Activated naive CD8-positive, alpha-beta T cell treated with anti-CD3 and anti-CD28 coated beads, Interleukin-2, amount 10 ng/mL, durations not matched to agents 7 days and 5 days (primary cell): ENCODE measurements at regions not wholly inside any gene's neighbourhood (a gene's known extent, or its start where the extent isn't known, plus 50 kb on each side); places are given as distances from the start of the nearest gene placed in this dataset.
"Not testable (repeated sequence)": the region's sequence is repeated elsewhere in the genome, so short reads cannot be mapped to it uniquely, and the experiment has no call there.

Experiments
- ATAC-seq: fragments of 150-1000 bp; cut with Tn5 transposase; one replicate; pipeline ENCODE4 v1.10.0; 2021; ENCODE audit warnings: low read depth, moderate library complexity
- POLR2A ChIA-PET: fragments of 350-600 bp; sonication (Branson Sonifier 250); formaldehyde crosslinking; loops from one replicate; lab custom pipeline; 2021; ENCODE audit warnings: antibody characterized with exemption; lab: Charles Lee
- DNase-seq: peaks from one replicate; pipeline ENCODE4 v3.0.0; 2021
- H3K27ac Mint-ChIP-seq: one replicate; pipeline ENCODE4 v1.8.0; 2022; ENCODE audit warnings: mild to moderate bottlenecking, mixed read lengths
- H3K27me3 Mint-ChIP-seq: one replicate; pipeline ENCODE4 v1.8.0; 2022; ENCODE audit warnings: mild to moderate bottlenecking, moderate library complexity, mixed read lengths
- H3K36me3 Mint-ChIP-seq: one replicate; pipeline ENCODE4 v1.8.0; 2021; ENCODE audit warnings: mild to moderate bottlenecking, mixed read lengths
- H3K4me1 Mint-ChIP-seq: one replicate; pipeline ENCODE4 v1.8.0; 2021; ENCODE audit warnings: mixed read lengths
- H3K4me3 Mint-ChIP-seq: one replicate; pipeline ENCODE4 v1.8.0; 2022; ENCODE audit warnings: mild to moderate bottlenecking, moderate library complexity, mixed read lengths
- H3K9me3 Mint-ChIP-seq: one replicate; pipeline ENCODE4 v1.8.0; 2021; ENCODE audit warnings: mixed read lengths

GRCh38 chr16:26456074-26456473 is 610.7 kb upstream of the C16orf82 start:
- POLR2A ChIA-PET: no interaction called here
- no peak overlapping the region for H3K27ac Mint-ChIP-seq
- H3K27me3 Mint-ChIP-seq: peaks cover 3% of the 10 kb centered on the region
- ATAC-seq (no peak), DNase-seq (no peak)
- no peaks in the 10 kb centered on the region for H3K36me3 Mint-ChIP-seq
- peaks cover 3% of the 10 kb centered on the region for H3K9me3 Mint-ChIP-seq
- H3K4me3 Mint-ChIP-seq: no peak overlapping the region
- H3K4me1 Mint-ChIP-seq: no peaks in the 10 kb centered on the region

- peaks cover 3% of the 10 kb centered on the region for H3K9me3 Mint-ChIP-seq
- no peak overlapping the region for H3K4me3 Mint-ChIP-seq
- no peaks in the 10 kb centered on the region for H3K4me1 Mint-ChIP-seq
- DNase-seq (no peak), ATAC-seq (no peak)
- peaks cover 3% of the 10 kb centered on the region for H3K27me3 Mint-ChIP-seq
- H3K36me3 Mint-ChIP-seq: no peaks in the 10 kb centered on the region
- POLR2A ChIA-PET: no interaction called here
- no peak overlapping the region for H3K27ac Mint-ChIP-seq
Observed at GRCh38 chr16:26457095-26457494, 609.6 kb upstream of the C16orf82 start.

DNA sequence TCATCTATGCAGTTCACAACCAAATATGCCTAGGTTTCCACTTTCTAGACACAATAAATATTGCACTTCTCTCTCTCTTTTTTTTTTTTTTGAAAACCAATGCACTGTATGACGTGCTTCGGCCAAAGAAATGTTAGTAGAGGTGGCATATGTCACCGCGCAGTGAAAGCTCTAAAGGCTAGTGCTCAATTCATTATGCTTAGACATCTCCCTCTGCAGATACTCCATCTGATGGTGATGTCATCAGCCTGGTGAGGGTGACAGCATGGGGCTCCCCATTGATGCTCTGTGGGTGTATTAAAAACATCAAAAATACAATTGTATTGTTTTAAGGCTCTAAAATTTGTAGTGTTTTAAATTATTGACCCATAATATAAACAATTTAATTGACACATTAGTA is 608.8 kb upstream of the C16orf82 start:
- H3K27ac Mint-ChIP-seq: no peak overlapping the region
- DNase-seq (no peak), ATAC-seq (no peak)
- H3K27me3 Mint-ChIP-seq: peaks cover 5% of the 10 kb centered on the region
- peaks cover 3% of the 10 kb centered on the region for H3K9me3 Mint-ChIP-seq
- H3K4me3 Mint-ChIP-seq: no peak overlapping the region
- no peaks in the 10 kb centered on the region for H3K36me3 Mint-ChIP-seq
- H3K4me1 Mint-ChIP-seq: no peaks in the 10 kb centered on the region
- POLR2A ChIA-PET: no interaction called here

DNA sequence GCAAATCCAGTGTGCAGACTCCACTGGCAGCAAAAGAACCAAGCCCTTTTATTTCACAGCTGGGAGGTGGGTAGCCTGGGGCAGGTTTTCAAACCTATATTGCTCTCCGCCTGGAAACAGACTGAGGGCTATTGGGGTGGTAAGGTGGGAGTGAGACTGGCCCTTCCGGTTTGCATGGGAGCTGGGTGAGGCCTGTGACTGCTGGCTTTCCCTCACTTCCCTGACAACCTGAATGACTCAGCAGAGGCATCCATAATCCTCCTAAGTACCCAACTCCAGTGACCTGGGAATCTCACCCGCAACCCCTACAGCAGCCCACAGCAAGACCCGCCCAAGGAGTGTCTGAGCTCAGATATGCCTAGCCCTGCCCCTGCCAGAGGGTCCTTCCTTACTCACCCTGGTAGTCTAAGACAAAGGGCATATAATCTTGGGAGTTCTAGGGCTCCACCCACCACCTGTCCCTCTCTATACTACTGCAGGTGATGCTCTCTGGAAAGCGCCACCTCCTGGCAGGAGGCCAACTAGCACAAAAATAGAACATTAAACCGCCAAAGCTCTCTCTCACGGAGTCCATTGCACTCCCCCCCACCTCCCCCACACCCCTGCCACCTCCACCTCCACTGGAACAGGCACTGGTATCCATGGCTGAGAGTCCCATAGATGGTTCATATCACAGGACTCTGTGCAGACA is 602.0 kb upstream of the C16orf82 start:
- Mint-ChIP-seq H3K4me3 (no peak overlapping the region), H3K36me3 (no peaks in the 10 kb centered on the region)
- POLR2A ChIA-PET: no interaction called here

GRCh38 chr16:26474405-26474804 is 592.3 kb upstream of the C16orf82 start:
- H3K4me3 Mint-ChIP-seq, DNase-seq, POLR2A ChIA-PET, H3K4me1 Mint-ChIP-seq, H3K27ac Mint-ChIP-seq, H3K36me3 Mint-ChIP-seq, ATAC-seq, H3K9me3 Mint-ChIP-seq: not testable (repeated sequence)
- H3K27me3 Mint-ChIP-seq: peaks cover 24% of the 10 kb centered on the region

More for the DNA sequence above, 602.0 kb upstream of the C16orf82 start:
- H3K27ac Mint-ChIP-seq: no peak overlapping the region
- H3K4me1 Mint-ChIP-seq: no peaks in the 10 kb centered on the region
- DNase-seq: no peak
- peaks cover 21% of the 10 kb centered on the region for H3K27me3 Mint-ChIP-seq
- ATAC-seq: no peak
- peaks cover 8% of the 10 kb centered on the region for H3K9me3 Mint-ChIP-seq

- Mint-ChIP-seq H3K9me3 (peaks cover 4% of the 10 kb centered on the region), H3K4me1 (no peaks in the 10 kb centered on the region), H3K27me3 (peaks cover 21% of the 10 kb centered on the region), H3K36me3 (no peaks in the 10 kb centered on the region), H3K27ac (no peak overlapping the region), H3K4me3 (no peak overlapping the region)
- POLR2A ChIA-PET: no interaction called here
- ATAC-seq (no peak), DNase-seq (no peak)
Observed at GRCh38 chr16:26475596-26475995, 591.1 kb upstream of the C16orf82 start.

GRCh38 chr16:26491101-26491670 is 575.5 kb upstream of the C16orf82 start:
- Mint-ChIP-seq H3K27ac (no peak overlapping the region), H3K9me3 (no peaks in the 10 kb centered on the region), H3K27me3 (peaks cover 31% of the 10 kb centered on the region), H3K4me1 (peaks cover under 1% of the 10 kb centered on the region), H3K36me3 (no peaks in the 10 kb centered on the region), H3K4me3 (no peak overlapping the region)
- ATAC-seq (no peak), DNase-seq (no peak)
- POLR2A ChIA-PET: no interaction called here

- no peak overlapping the region for H3K27ac Mint-ChIP-seq
- H3K9me3 Mint-ChIP-seq: no peaks in the 10 kb centered on the region
- H3K4me3 Mint-ChIP-seq: no peak overlapping the region
- no peaks in the 10 kb centered on the region for H3K36me3 Mint-ChIP-seq
- DNase-seq (no peak), ATAC-seq (no peak)
- POLR2A ChIA-PET: no interaction called here
- H3K27me3 Mint-ChIP-seq: peaks cover 31% of the 10 kb centered on the region
- H3K4me1 Mint-ChIP-seq: peaks cover 2% of the 10 kb centered on the region
Observed at GRCh38 chr16:26491962-26492361, 574.8 kb upstream of the C16orf82 start.

- ATAC-seq (no peak), DNase-seq (no peak)
- no peak overlapping the region for H3K4me3 Mint-ChIP-seq
- POLR2A ChIA-PET: no interaction called here
- no peaks in the 10 kb centered on the region for H3K36me3 Mint-ChIP-seq
- H3K27ac Mint-ChIP-seq: no peak overlapping the region
- peaks cover 2% of the 10 kb centered on the region for H3K4me1 Mint-ChIP-seq
- no peaks in the 10 kb centered on the region for H3K9me3 Mint-ChIP-seq
- H3K27me3 Mint-ChIP-seq: peaks cover 27% of the 10 kb centered on the region
Observed at GRCh38 chr16:26493751-26494150, 573.0 kb upstream of the C16orf82 start.

DNA sequence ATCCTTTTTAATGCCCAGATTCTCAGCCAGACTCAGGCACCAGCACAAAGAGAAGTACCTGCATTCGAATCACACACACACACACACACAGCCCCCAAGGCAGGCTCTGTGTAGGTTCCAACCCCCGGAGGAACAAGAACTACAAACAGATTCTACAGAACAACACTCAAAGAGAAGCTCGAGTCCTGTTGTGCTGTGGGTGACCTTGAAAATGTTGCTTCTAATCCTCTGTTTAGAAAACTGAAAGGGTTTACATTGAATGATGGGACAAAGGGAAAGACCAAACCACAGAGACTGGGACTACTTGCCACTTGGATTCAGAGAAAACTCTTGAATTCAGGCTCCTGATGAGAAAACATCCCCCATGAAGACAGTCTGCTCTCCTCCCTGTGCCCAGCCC is 568.8 kb upstream of the C16orf82 start:
- POLR2A ChIA-PET: no interaction called here
- ATAC-seq (no peak), DNase-seq (no peak)
- H3K4me1 Mint-ChIP-seq: peaks cover 2% of the 10 kb centered on the region
- no peaks in the 10 kb centered on the region for H3K36me3 Mint-ChIP-seq
- H3K27me3 Mint-ChIP-seq: peaks cover 19% of the 10 kb centered on the region
- H3K9me3 Mint-ChIP-seq: no peaks in the 10 kb centered on the region
- no peak overlapping the region for H3K4me3 Mint-ChIP-seq
- no peak overlapping the region for H3K27ac Mint-ChIP-seq

DNA sequence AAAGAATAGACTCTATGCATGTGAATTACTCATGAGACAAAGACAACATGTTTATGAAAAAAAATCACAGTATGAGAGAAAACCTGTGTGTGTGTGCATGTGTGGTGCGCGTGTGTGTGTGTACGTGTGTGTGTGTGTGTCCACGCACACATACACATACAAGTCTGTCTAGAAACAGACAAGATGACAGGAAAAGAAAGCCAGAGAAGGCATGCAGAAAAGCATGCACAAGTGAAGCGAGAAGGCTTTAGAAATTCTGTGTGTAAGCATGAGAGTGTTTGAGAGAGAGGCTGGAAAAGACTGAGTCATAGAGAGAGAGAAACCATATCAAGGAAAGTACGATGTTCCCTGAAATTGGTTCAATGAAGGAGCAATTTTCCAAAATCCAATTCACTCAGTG is 566.4 kb upstream of the C16orf82 start:
- no peaks in the 10 kb centered on the region for H3K36me3 Mint-ChIP-seq
- H3K27me3 Mint-ChIP-seq: peaks cover 14% of the 10 kb centered on the region
- no peak overlapping the region for H3K27ac Mint-ChIP-seq
- no peaks in the 10 kb centered on the region for H3K9me3 Mint-ChIP-seq
- ATAC-seq: no peak
- peaks cover 2% of the 10 kb centered on the region for H3K4me1 Mint-ChIP-seq
- POLR2A ChIA-PET: no interaction called here
- H3K4me3 Mint-ChIP-seq: no peak overlapping the region
- DNase-seq: no peak

DNA sequence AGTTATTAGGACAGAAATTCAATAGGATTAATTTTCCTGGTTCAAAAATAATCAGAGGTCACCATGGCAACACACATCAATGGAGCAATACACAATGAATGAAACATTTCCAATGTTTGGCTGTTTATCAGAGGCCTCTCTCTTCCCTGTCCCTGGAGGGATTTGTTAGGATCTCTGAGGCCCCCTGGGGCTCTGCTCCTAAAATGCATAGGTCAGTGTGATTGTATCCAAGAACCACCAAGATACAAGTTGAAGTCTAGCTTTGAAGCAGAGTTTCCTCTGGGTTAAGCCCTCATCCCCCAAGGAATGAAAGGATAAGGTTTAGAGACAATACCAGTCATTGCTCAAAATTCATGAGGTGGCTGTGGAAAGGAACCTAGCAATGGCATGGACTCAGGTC is 561.2 kb upstream of the C16orf82 start:
- POLR2A ChIA-PET: no interaction called here
- DNase-seq: no peak
- no peaks in the 10 kb centered on the region for H3K9me3 Mint-ChIP-seq
- H3K27ac Mint-ChIP-seq: no peak overlapping the region
- no peaks in the 10 kb centered on the region for H3K36me3 Mint-ChIP-seq
- no peak overlapping the region for H3K4me3 Mint-ChIP-seq
- H3K27me3 Mint-ChIP-seq: peaks cover 16% of the 10 kb centered on the region
- H3K4me1 Mint-ChIP-seq: no peaks in the 10 kb centered on the region
- no peak for ATAC-seq

DNA sequence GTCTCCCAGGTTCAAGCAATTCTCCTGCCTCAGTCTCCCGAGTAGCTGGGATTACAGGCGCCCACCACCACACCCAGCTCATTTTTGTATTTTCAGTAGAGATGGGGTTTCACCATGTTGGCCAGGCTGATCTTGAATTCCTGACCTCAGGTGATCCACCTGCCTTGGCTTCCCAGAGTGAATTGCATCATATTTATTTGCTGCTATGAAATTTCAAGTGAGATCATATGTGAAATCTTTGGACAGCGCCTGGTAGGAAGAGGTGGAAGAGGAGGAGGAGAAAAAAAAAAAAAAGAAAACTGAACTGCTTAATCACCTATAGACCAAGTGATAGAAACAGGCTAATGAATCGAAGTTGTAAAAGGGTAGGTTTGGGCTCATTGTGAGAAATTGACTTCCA is 557.8 kb upstream of the C16orf82 start:
- H3K27me3 Mint-ChIP-seq: peaks cover 19% of the 10 kb centered on the region
- DNase-seq, H3K4me1 Mint-ChIP-seq, POLR2A ChIA-PET, H3K36me3 Mint-ChIP-seq, H3K27ac Mint-ChIP-seq, H3K9me3 Mint-ChIP-seq, H3K4me3 Mint-ChIP-seq, ATAC-seq: not testable (repeated sequence)

DNA sequence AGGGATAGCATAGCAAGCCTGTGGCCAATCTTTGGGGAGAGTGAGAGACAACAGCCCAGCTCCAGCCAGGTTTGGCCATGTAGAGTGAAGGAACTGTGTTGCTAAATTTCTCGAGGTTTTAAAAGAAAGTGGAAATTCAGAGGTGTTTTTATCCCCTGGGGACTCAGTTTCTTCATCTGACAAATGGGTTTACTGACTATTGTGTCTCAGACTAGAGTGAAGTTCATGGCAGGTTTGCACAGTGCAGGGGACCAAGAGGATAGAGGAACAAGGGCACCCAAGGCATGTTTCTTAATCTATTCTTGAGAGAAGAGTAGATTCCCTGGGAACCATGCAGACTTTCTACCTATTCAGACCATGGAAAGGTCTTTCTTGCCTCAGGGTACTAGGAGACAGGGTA is 555.8 kb upstream of the C16orf82 start:
- H3K36me3 Mint-ChIP-seq: no peaks in the 10 kb centered on the region
- H3K27ac Mint-ChIP-seq: no peak overlapping the region
- peaks cover 12% of the 10 kb centered on the region for H3K27me3 Mint-ChIP-seq
- no peaks in the 10 kb centered on the region for H3K9me3 Mint-ChIP-seq
- DNase-seq (no peak), ATAC-seq (no peak)
- no peak overlapping the region for H3K4me3 Mint-ChIP-seq
- POLR2A ChIA-PET: no interaction called here
- H3K4me1 Mint-ChIP-seq: no peaks in the 10 kb centered on the region
